ENCODE measurements at regions not wholly inside any gene's neighbourhood (a gene's known extent, or its start where the extent isn't known, plus 50 kb on each side); places are given as distances from the start of the nearest gene placed in this dataset.

GRCh38 chr10:14456870-14457266 lies 126.1 kb upstream of the FRMD4A start:
- no peak for TF ChIP-seq CTCF (conservative IDR thresholded peaks at IDR 0.05; ENCODE audit: low read length)
- TF ChIP-seq EZH2phosphoT487 (IDR thresholded peaks at IDR 0.05; ENCODE audit: borderline replicate concordance), result no peak

All from Loucy (cell line).